GM21381 (cell line): ENCODE measurements at regions not wholly inside any gene's neighbourhood (a gene's known extent, or its start where the extent isn't known, plus 50 kb on each side); places are given as distances from the start of the nearest gene placed in this dataset.
A peak's percentile ranks its signal among the peaks of the same experiment; 100 is the strongest.
"Not testable (repeated sequence)": the region's sequence is repeated elsewhere in the genome, so short reads cannot be mapped to it uniquely, and the experiment has no call there.

ENCODE experiments used
- ATAC-seq: cut with Tn5 transposase; IDR thresholded peaks from one replicate; pipeline ENCODE4 v1.9.1; 2021; ENCODE audit warnings: mild to moderate bottlenecking, moderate library complexity; ENCODE audit not compliant: unreplicated experiment

- no peak for ATAC-seq
These were observed 173.5 kb downstream of the LMBRD1 start for GRCh38 chr6:69623357-69623756.

GRCh38 chr6:69622924-69623323, 173.9 kb downstream of the LMBRD1 start:
- ATAC-seq: no peak

GRCh38 chr6:69622230-69622629, 174.6 kb downstream of the LMBRD1 start:
- no peak for ATAC-seq

- ATAC-seq: no peak
These were observed 179.6 kb downstream of the LMBRD1 start for GRCh38 chr6:69617163-69617562.

GRCh38 chr6:69609836-69610472, 186.9 kb downstream of the LMBRD1 start:
- ATAC-seq: no peak

GRCh38 chr6:69601132-69601531, 195.7 kb downstream of the LMBRD1 start:
- no peak for ATAC-seq

GRCh38 chr6:69594405-69594804, 202.4 kb downstream of the LMBRD1 start:
- ATAC-seq: no peak

GRCh38 chr6:69593706-69594105, 203.1 kb downstream of the LMBRD1 start:
- ATAC-seq: no peak

- ATAC-seq: no peak
These were observed 207.2 kb downstream of the LMBRD1 start for GRCh38 chr6:69589626-69590025.

GRCh38 chr6:69584913-69585729, 211.7 kb downstream of the LMBRD1 start:
- peak; percentile 89 for ATAC-seq

- no peak for ATAC-seq
These were observed 212.3 kb downstream of the LMBRD1 start for GRCh38 chr6:69584536-69584912.

- no peak for ATAC-seq
These were observed 215.2 kb downstream of the LMBRD1 start for GRCh38 chr6:69581581-69581980.

- no peak for ATAC-seq
These were observed 216.1 kb downstream of the LMBRD1 start for GRCh38 chr6:69580706-69581105.

GRCh38 chr6:69578361-69578890, 218.4 kb downstream of the LMBRD1 start:
- ATAC-seq: no peak

GRCh38 chr6:69571234-69571633, 225.6 kb downstream of the LMBRD1 start:
- ATAC-seq: no peak

- ATAC-seq: no peak
These were observed 226.7 kb downstream of the LMBRD1 start for GRCh38 chr6:69570106-69570505.

- ATAC-seq: not testable (repeated sequence)
These were observed 236.2 kb downstream of the LMBRD1 start for GRCh38 chr6:69560597-69560996.

GRCh38 chr6:69555088-69555638, 241.6 kb downstream of the LMBRD1 start:
- no peak for ATAC-seq

- no peak for ATAC-seq
These were observed 254.3 kb downstream of the LMBRD1 start for GRCh38 chr6:69542494-69542893.

GRCh38 chr6:69527921-69528476, 268.8 kb downstream of the LMBRD1 start:
- no peak for ATAC-seq

- ATAC-seq: not testable (repeated sequence)
These were observed 281.3 kb downstream of the LMBRD1 start for GRCh38 chr6:69515480-69515879.

GRCh38 chr6:69494595-69494994, 302.2 kb downstream of the LMBRD1 start:
- no peak for ATAC-seq
